Renal cortex interstitium (tissue), 11 donors: ENCODE measurements at regions not wholly inside any gene's neighbourhood (a gene's known extent, or its start where the extent isn't known, plus 50 kb on each side); places are given as distances from the start of the nearest gene placed in this dataset.
A peak's percentile ranks its signal among the peaks of the same experiment; 100 is the strongest.

Experiments used
- DNase-seq, 11 donors: peaks; one replicate each; pipeline ENCODE4 v3.0.0-alpha.2; 2013; ENCODE audit warnings: low read depth in 9 of 11, low spot score in 4 of 11; ENCODE audit errors: extremely low read depth in 1 of 11

GRCh38 chr12:19953734-19954133 is 414.6 kb upstream of the PDE3A start:
- DNase-seq, result no peak

GRCh38 chr12:19954163-19954562 is 414.2 kb upstream of the PDE3A start:
- no peak for DNase-seq

GRCh38 chr12:19957308-19958125 is 410.8 kb upstream of the PDE3A start:
- DNase-seq, result no peak

GRCh38 chr12:19958389-19958788 is 409.9 kb upstream of the PDE3A start:
- DNase-seq, result no peak

- DNase-seq, result no peak
Measured at GRCh38 chr12:19959353-19959752, 409.0 kb upstream of the PDE3A start.

- DNase-seq, result no peak
Measured at GRCh38 chr12:19960527-19960926, 407.8 kb upstream of the PDE3A start.

- no peak for DNase-seq
Measured at GRCh38 chr12:19962192-19962591, 406.1 kb upstream of the PDE3A start.

GRCh38 chr12:19963972-19964371 is 404.4 kb upstream of the PDE3A start:
- DNase-seq, result no peak

GRCh38 chr12:19964549-19964948 is 403.8 kb upstream of the PDE3A start:
- DNase-seq, result no peak

GRCh38 chr12:19965196-19966038 is 402.9 kb upstream of the PDE3A start:
- peak in 5 of 11 donors; percentile 43 to 62 (median 57) for DNase-seq

GRCh38 chr12:19967001-19967400 is 401.3 kb upstream of the PDE3A start:
- DNase-seq, result no peak

GRCh38 chr12:19967431-19967830 is 400.9 kb upstream of the PDE3A start:
- DNase-seq, result peak in 4 of 11 donors; percentile 33 to 78 (median 64)

GRCh38 chr12:19970116-19970515 is 398.2 kb upstream of the PDE3A start:
- no peak for DNase-seq

- no peak for DNase-seq
Measured at GRCh38 chr12:19970821-19971220, 397.5 kb upstream of the PDE3A start.

- peak in 5 of 11 donors; percentile 22 to 73 (median 59) for DNase-seq
Measured at GRCh38 chr12:19971361-19972280, 396.7 kb upstream of the PDE3A start.

GRCh38 chr12:19972325-19973288 is 395.7 kb upstream of the PDE3A start:
- DNase-seq, result no peak

GRCh38 chr12:19978193-19978592 is 390.1 kb upstream of the PDE3A start:
- DNase-seq, result no peak

- DNase-seq, result no peak
Measured at GRCh38 chr12:19979584-19979983, 388.8 kb upstream of the PDE3A start.
